K562 (cell line): ENCODE measurements at regions not wholly inside any gene's neighbourhood (a gene's known extent, or its start where the extent isn't known, plus 50 kb on each side); places are given as distances from the start of the nearest gene placed in this dataset.

ENCODE experiments used
- ATAC-seq: fragments of 200-7000 bp; cut with Tn5 transposase; 3 replicates; pipeline ENCODE4 v1.9.1; 2020; ENCODE audit warnings: moderate library complexity
- BruUV-seq: library from RNA; stranded (reverse); fragments of 400-500 nt; replicated peaks from 2 replicates; lab custom pipeline; 2021; lab: Mats Ljungman, UMichigan
- CTCF ChIA-PET: fragments of 300-600 bp; formaldehyde crosslinking; extraction: SDS; loops from one replicate; lab custom pipeline; 2021; ENCODE audit warnings: low intra/inter-chr PET ratio; lab: Yijun Ruan, JAX
- POLR2A ChIA-PET: fragments of 300-600, 350-650 bp; sonication (Branson Sonifier 250); formaldehyde crosslinking; extraction: SDS; loops from one replicate; lab custom pipeline; 2021; ENCODE audit warnings: antibody characterized with exemption, inconsistent platforms; lab: Yijun Ruan, JAX
- DNase-seq, 4 experiments: peaks; one replicate each; pipeline versions ENCODE4 v3.0.0 to v3.0.0-alpha.2; 2011 to 2018; ENCODE audit warnings: low spot score in 3 of 4, mixed read lengths in 3 of 4; ENCODE audit errors: extremely low read depth in 1 of 4
- FAIRE-seq: peaks from 2 replicates; lab custom pipeline; 2011; peaks lifted over from hg19 to GRCh38; lab: Jason Lieb, UNC
- H2AFZ ChIP-seq: 2 replicates; pipeline ENCODE4 v1.6.0; 2011; ENCODE audit warnings: low read depth, low read length, control low read depth, inconsistent platforms
- H3K27ac ChIP-seq: fragments of 200-600 bp; 3 replicates; pipeline ENCODE4 v1.8.0; 2011; ENCODE audit warnings: low read depth, mild to moderate bottlenecking, control low read depth, inconsistent platforms, low read length, moderate library complexity, mixed read lengths; ENCODE audit errors: extremely low read depth
- H3K27me3 ChIP-seq, 2 experiments: fragments of 300-600 bp in 1 of 2; 2 replicates in 1 of 2; 3 replicates in 1 of 2; pipeline versions ENCODE4 v1.6.0 to v1.8.0; 2011; ENCODE audit warnings: inconsistent platforms in 2 of 2, low read length in 2 of 2, mild to moderate bottlenecking in 1 of 2, mixed read lengths in 1 of 2, moderate library complexity in 1 of 2; ENCODE audit not compliant: control insufficient read depth in 2 of 2, insufficient read depth in 2 of 2
- H3K36me3 ChIP-seq: fragments of 300-600 bp; 3 replicates; pipeline ENCODE4 v1.8.0; 2011; ENCODE audit warnings: mild to moderate bottlenecking, low read length, inconsistent platforms; ENCODE audit not compliant: control insufficient read depth, insufficient read depth
- H3K4me1 ChIP-seq, 2 experiments: fragments of 200-600 bp in 1 of 2; replicated peaks in 1 of 2; 2 replicates in 1 of 2; 3 replicates in 1 of 2; pipeline versions ENCODE4 v1.5.1 to v1.8.0; 2011; ENCODE audit warnings: inconsistent platforms in 2 of 2, low read length in 2 of 2, mild to moderate bottlenecking in 1 of 2, mixed read lengths in 1 of 2, moderate library complexity in 1 of 2; ENCODE audit not compliant: control insufficient read depth in 2 of 2, insufficient read depth in 2 of 2
- H3K4me2 ChIP-seq: 2 replicates; pipeline ENCODE4 v1.6.1; 2011; ENCODE audit warnings: low read length, control low read depth, inconsistent platforms, mixed read lengths; ENCODE audit not compliant: insufficient read depth
- H3K4me3 ChIP-seq: fragments of 200-600 bp; sonication (generic), shearing (Covaris generic); 2 replicates; pipeline ENCODE4 v1.5.1; 2016; ENCODE audit warnings: control low read depth, inconsistent platforms
- H3K79me2 ChIP-seq: fragments of 200-600 bp; 3 replicates; pipeline ENCODE4 v1.8.0; 2011; ENCODE audit warnings: low read length, inconsistent platforms; ENCODE audit not compliant: control insufficient read depth, insufficient read depth
- H3K9ac ChIP-seq, 2 experiments: 2 replicates each; pipeline versions ENCODE4 v1.6.0 to v1.6.1; 2011; ENCODE audit warnings: low read depth in 2 of 2, low read length in 2 of 2, control low read depth in 1 of 2, inconsistent platforms in 1 of 2, mild to moderate bottlenecking in 1 of 2, mixed read lengths in 1 of 2; ENCODE audit not compliant: insufficient read depth in 1 of 2
- H3K9me1 ChIP-seq: one replicate; pipeline ENCODE4 v1.6.0; 2011; ENCODE audit warnings: inconsistent platforms, mild to moderate bottlenecking, low read length, moderate library complexity; ENCODE audit not compliant: control insufficient read depth, insufficient read depth
- H3K9me3 ChIP-seq: replicated peaks from 2 replicates; pipeline ENCODE4 v1.5.1; 2011; ENCODE audit warnings: low read depth, low read length, inconsistent platforms; ENCODE audit not compliant: control insufficient read depth, insufficient read depth
- H4K20me1 ChIP-seq: replicated peaks from 2 replicates; pipeline ENCODE4 v1.6.1; 2011; ENCODE audit warnings: low read length, inconsistent platforms, mixed read lengths; ENCODE audit not compliant: control insufficient read depth, insufficient read depth
- CBFA2T3 ChIP-seq: fragments of 450-650 bp; IDR thresholded peaks from 2 replicates; pipeline ENCODE4 v1.6.1; 2017
- DNMT1 ChIP-seq: fragments of 450-650 bp; IDR thresholded peaks from 2 replicates; pipeline ENCODE4 v1.6.1; 2016; ENCODE audit warnings: antibody characterized with exemption, mild to moderate bottlenecking
- HNRNPK ChIP-seq: fragments of 200-400 bp; formaldehyde crosslinking; IDR thresholded peaks from one replicate; pipeline ENCODE4 v1.6.1; 2018; ENCODE audit warnings: mild to moderate bottlenecking, low read depth, low read length; ENCODE audit not compliant: poor library complexity, severe bottlenecking
- PHF20 ChIP-seq: fragments of 450-650 bp; IDR thresholded peaks from 2 replicates; pipeline ENCODE4 v1.6.1; 2018; ENCODE audit not compliant: partially characterized antibody
- SFPQ ChIP-seq: fragments of 200-400 bp; formaldehyde crosslinking; IDR thresholded peaks from 2 replicates; pipeline ENCODE4 v1.6.1; 2017; ENCODE audit warnings: mild to moderate bottlenecking, low read depth, low read length, moderate library complexity
- SMARCC2 ChIP-seq: fragments of 450-650 bp; IDR thresholded peaks from 2 replicates; pipeline ENCODE4 v1.6.1; 2017; ENCODE audit warnings: antibody characterized with exemption, moderate library complexity, mild to moderate bottlenecking, low read depth
- TCF7 ChIP-seq: sonication (generic); IDR thresholded peaks from 2 replicates; pipeline ENCODE4 v1.6.1; 2016; ENCODE audit warnings: antibody characterized with exemption, borderline replicate concordance
- TEAD2 ChIP-seq: fragments of 450-650 bp; IDR thresholded peaks from 2 replicates; pipeline ENCODE4 v1.6.1; 2016; ENCODE audit warnings: missing genetic modification characterization, control low read depth, missing compliant biosample characterization
- TGIF2 ChIP-seq: sonication (generic); formaldehyde crosslinking; IDR thresholded peaks from 2 replicates; pipeline ENCODE4 v1.8.1; 2022; ENCODE audit warnings: mild to moderate bottlenecking, missing genetic modification reagents, moderate library complexity
- ZC3H4 ChIP-seq: sonication (generic); formaldehyde crosslinking; IDR thresholded peaks from 2 replicates; pipeline ENCODE4 v1.9.0; 2021; ENCODE audit warnings: missing genetic modification reagents, borderline replicate concordance
- ZNF217 ChIP-seq: sonication (generic); formaldehyde crosslinking; IDR thresholded peaks from 2 replicates; pipeline ENCODE4 v1.8.0; 2022; ENCODE audit warnings: mild to moderate bottlenecking, missing genetic modification reagents
- ZNF239 ChIP-seq: fragments of 250-450 bp; sonication (Bioruptor Pico); IDR thresholded peaks from 2 replicates; pipeline ENCODE4 v1.4.0; 2020; ENCODE audit warnings: mild to moderate bottlenecking
- ZNF311 ChIP-seq: fragments of 250-450 bp; sonication (Bioruptor Pico); IDR thresholded peaks from 2 replicates; pipeline ENCODE4 v1.4.0; 2020; ENCODE audit warnings: mild to moderate bottlenecking, moderate library complexity
- ZNF445 ChIP-seq: fragments of 250-450 bp; sonication (Bioruptor Pico); IDR thresholded peaks from 2 replicates; pipeline ENCODE4 v1.4.0; 2020; ENCODE audit warnings: low read depth, mild to moderate bottlenecking, moderate library complexity
- WGBS: fragments of 100-300 bp; shearing (Covaris generic); methylation state at CpG from one replicate; pipeline ENCODE4 v1.1.6; 2016; ENCODE audit warnings: low coverage, mixed read lengths; ENCODE audit not compliant: insufficient coverage; ENCODE audit errors: missing lambda C conversion rate; 5-methylcytosine and 5-hydroxymethylcytosine counted together
- in situ Hi-C: fragments of 300-500 bp; cut with MboI; formaldehyde crosslinking; loops from 4 replicates; pipeline ENCODE4 v1.15.0; 2018; ENCODE audit warnings: inconsistent platforms, mixed read lengths
- intact Hi-C: fragments of 100-400 bp; cut with micrococcal nuclease; formaldehyde crosslinking; loops from 2 replicates; pipeline ENCODE4 v1.14.2; 2022
- TF ChIP-seq, protein P1 (sequence below): fragments of 250-450 bp; sonication (Bioruptor Pico); IDR thresholded peaks from 2 replicates; pipeline ENCODE4 v1.8.0; 2022; ENCODE audit warnings: moderate library complexity, mild to moderate bottlenecking, inconsistent platforms
- TF ChIP-seq, protein P2 (sequence below): fragments of 450-650 bp; IDR thresholded peaks from 2 replicates; pipeline ENCODE4 v1.6.1; 2016; ENCODE audit warnings: missing biosample characterization, missing genetic modification characterization

DNA sequence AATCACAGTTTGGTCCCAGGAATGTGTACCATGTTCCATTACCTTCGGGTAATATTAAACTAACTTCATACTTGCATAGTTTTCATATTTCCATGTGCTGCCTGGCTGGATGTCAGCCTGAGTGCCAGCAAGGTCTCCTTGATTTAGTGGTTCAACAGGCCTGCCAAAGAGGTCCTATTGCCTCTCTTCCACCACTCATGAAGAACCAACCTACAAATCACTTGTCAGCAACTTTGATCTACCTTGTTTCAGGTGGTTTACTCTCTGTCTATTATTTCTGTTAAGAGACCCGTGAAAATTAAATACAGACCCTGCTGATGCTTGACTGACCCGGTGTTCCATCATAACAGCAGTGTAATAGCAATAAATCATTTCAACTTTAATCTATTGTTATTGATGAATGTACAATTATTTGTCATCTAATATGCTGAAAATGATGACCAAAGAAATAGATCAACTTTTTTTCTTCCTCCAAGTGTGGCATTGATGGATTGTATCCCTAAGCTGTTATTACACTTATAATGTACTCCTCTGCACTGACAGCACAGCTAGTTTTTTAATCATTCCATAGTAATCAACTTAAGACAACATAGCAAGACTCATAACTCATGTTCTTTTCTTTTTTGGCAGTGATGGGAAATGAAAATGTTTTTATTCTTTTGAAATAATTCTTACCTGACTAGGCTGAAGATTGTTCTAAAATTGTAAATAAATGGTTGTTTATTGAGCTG lies 1220.2 kb upstream of the ACVR2A start:
- no peaks in the 10 kb centered on the region for H3K9me1 ChIP-seq
- no peaks in the 10 kb centered on the region for H3K79me2 ChIP-seq
- H4K20me1 ChIP-seq = no peaks in the 10 kb centered on the region
- TF ChIP-seq, protein P1, sequence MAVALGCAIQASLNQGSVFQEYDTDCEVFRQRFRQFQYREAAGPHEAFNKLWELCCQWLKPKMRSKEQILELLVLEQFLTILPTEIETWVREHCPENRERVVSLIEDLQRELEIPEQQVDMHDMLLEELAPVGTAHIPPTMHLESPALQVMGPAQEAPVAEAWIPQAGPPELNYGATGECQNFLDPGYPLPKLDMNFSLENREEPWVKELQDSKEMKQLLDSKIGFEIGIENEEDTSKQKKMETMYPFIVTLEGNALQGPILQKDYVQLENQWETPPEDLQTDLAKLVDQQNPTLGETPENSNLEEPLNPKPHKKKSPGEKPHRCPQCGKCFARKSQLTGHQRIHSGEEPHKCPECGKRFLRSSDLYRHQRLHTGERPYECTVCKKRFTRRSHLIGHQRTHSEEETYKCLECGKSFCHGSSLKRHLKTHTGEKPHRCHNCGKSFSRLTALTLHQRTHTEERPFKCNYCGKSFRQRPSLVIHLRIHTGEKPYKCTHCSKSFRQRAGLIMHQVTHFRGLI (CRISPR knock-in tag) = no peak
- TF ChIP-seq TCF7 = no peak
- TF ChIP-seq ZNF217 (CRISPR knock-in tag) = no peak
- TF ChIP-seq TEAD2 = no peak
- no peak for TF ChIP-seq SMARCC2
- no peak for TF ChIP-seq CBFA2T3
- no peak for TF ChIP-seq ZNF311
- TF ChIP-seq ZNF445 (CRISPR knock-in tag) = no peak
- no peak for TF ChIP-seq HNRNPK
- TF ChIP-seq, protein P2, sequence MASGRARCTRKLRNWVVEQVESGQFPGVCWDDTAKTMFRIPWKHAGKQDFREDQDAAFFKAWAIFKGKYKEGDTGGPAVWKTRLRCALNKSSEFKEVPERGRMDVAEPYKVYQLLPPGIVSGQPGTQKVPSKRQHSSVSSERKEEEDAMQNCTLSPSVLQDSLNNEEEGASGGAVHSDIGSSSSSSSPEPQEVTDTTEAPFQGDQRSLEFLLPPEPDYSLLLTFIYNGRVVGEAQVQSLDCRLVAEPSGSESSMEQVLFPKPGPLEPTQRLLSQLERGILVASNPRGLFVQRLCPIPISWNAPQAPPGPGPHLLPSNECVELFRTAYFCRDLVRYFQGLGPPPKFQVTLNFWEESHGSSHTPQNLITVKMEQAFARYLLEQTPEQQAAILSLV (tag) = no peak
- no peak for TF ChIP-seq DNMT1
- TF ChIP-seq ZNF239 (CRISPR knock-in tag) = no peak
- TF ChIP-seq ZC3H4 (CRISPR knock-in tag) = no peak
- TF ChIP-seq SFPQ = no peak
- TF ChIP-seq TGIF2 = no peak
- no peak for TF ChIP-seq PHF20
- FAIRE-seq = no peak
- in situ Hi-C loops = no loop called here
- H3K27me3 ChIP-seq = no peaks in the 10 kb centered on the region
- H3K27ac ChIP-seq = no peak overlapping the region
- no peak overlapping the region for H2AFZ ChIP-seq
- H3K9me3 ChIP-seq = no peaks in the 10 kb centered on the region; the same call in 1 of the 2 replicates
- H3K9ac ChIP-seq = no peak overlapping the region
- DNase-seq = no peak
- H3K36me3 ChIP-seq = no peaks in the 10 kb centered on the region
- no peak overlapping the region for H3K4me2 ChIP-seq
- H3K4me3 ChIP-seq = no peak overlapping the region
- no peaks in the 10 kb centered on the region for H3K4me1 ChIP-seq
- ChIA-PET POLR2A (no interaction called here), CTCF (no interaction called here)
- no TSS peak for BruUV-seq
- 0% methylated on average over 3 of the region's 3 CpGs for WGBS
- intact Hi-C loops = no loop called here
- ATAC-seq = no peak
